NCI-H1092 treated with DMSO at 0.1 percent for 48 hours (cell line): ENCODE measurements at regions not wholly inside any gene's neighbourhood (a gene's known extent, or its start where the extent isn't known, plus 50 kb on each side); places are given as distances from the start of the nearest gene placed in this dataset.

Experiments
- DNase-seq: peaks from one replicate; lab custom pipeline; 2025; lab: John Stamatoyannopoulos, UW

GRCh38 chrX:25219480-25219879, 203.7 kb upstream of the ARX start:
- DNase-seq, result no peak

- DNase-seq, result no peak
These were observed 197.8 kb upstream of the ARX start for GRCh38 chrX:25213611-25214010.

GRCh38 chrX:25207803-25208475, 192.2 kb upstream of the ARX start:
- no peak for DNase-seq

- DNase-seq, result no peak
These were observed 191.0 kb upstream of the ARX start for GRCh38 chrX:25206778-25207177.

- DNase-seq, result no peak
These were observed 188.4 kb upstream of the ARX start for GRCh38 chrX:25204182-25204581.

- DNase-seq, result no peak
These were observed 187.1 kb upstream of the ARX start for GRCh38 chrX:25202827-25203226.

GRCh38 chrX:25198891-25199290, 183.1 kb upstream of the ARX start:
- no peak for DNase-seq

GRCh38 chrX:25198253-25198652, 182.5 kb upstream of the ARX start:
- DNase-seq, result no peak

GRCh38 chrX:25196221-25196620, 180.5 kb upstream of the ARX start:
- no peak for DNase-seq

GRCh38 chrX:25191403-25191802, 175.6 kb upstream of the ARX start:
- DNase-seq, result no peak

- DNase-seq, result no peak
These were observed 166.0 kb upstream of the ARX start for GRCh38 chrX:25181775-25182174.

- no peak for DNase-seq
These were observed 164.5 kb upstream of the ARX start for GRCh38 chrX:25180242-25180641.

GRCh38 chrX:25178555-25178954, 162.8 kb upstream of the ARX start:
- no peak for DNase-seq

GRCh38 chrX:25175743-25176142, 160.0 kb upstream of the ARX start:
- DNase-seq, result no peak

GRCh38 chrX:25175171-25175570, 159.4 kb upstream of the ARX start:
- no peak for DNase-seq

GRCh38 chrX:25166546-25166945, 150.8 kb upstream of the ARX start:
- DNase-seq, result no peak

GRCh38 chrX:25166145-25166544, 150.4 kb upstream of the ARX start:
- DNase-seq, result no peak

GRCh38 chrX:25158635-25159034, 142.9 kb upstream of the ARX start:
- no peak for DNase-seq

GRCh38 chrX:25156832-25157231, 141.1 kb upstream of the ARX start:
- DNase-seq, result no peak

- DNase-seq, result no peak
These were observed 140.6 kb upstream of the ARX start for GRCh38 chrX:25156323-25156722.

GRCh38 chrX:25154168-25154567, 138.4 kb upstream of the ARX start:
- DNase-seq, result no peak

- no peak for DNase-seq
These were observed 136.0 kb upstream of the ARX start for GRCh38 chrX:25151749-25152148.

GRCh38 chrX:25144043-25144940, 128.5 kb upstream of the ARX start:
- peak; percentile 41 for DNase-seq

GRCh38 chrX:25143596-25143995, 127.8 kb upstream of the ARX start:
- DNase-seq, result no peak
